ENCODE measurements at regions not wholly inside any gene's neighbourhood (a gene's known extent, or its start where the extent isn't known, plus 50 kb on each side); places are given as distances from the start of the nearest gene placed in this dataset.
"Not testable (repeated sequence)": the region's sequence is repeated elsewhere in the genome, so short reads cannot be mapped to it uniquely, and the experiment has no call there.

DNA sequence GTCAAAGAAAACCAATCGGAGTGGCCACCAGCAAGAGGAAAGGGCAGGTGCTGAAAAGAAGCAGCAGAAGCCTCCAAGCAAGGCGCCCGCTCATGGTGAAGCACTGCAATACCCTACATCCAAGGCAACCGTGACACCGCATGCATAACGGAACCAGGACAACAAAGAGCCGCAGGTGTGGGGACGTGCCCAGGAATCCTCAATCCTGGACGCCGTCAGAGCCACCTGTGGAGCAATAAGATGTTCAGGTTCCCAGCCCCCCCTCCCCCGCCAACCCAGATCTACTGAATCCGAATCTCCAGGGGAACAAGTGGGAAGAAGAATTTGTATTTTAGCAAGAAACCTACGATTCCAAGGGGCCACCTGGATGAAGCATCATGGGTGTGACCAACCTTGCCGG, 70.8 kb downstream of the SHANK2 start:
- DNase-seq = no peak

DNA sequence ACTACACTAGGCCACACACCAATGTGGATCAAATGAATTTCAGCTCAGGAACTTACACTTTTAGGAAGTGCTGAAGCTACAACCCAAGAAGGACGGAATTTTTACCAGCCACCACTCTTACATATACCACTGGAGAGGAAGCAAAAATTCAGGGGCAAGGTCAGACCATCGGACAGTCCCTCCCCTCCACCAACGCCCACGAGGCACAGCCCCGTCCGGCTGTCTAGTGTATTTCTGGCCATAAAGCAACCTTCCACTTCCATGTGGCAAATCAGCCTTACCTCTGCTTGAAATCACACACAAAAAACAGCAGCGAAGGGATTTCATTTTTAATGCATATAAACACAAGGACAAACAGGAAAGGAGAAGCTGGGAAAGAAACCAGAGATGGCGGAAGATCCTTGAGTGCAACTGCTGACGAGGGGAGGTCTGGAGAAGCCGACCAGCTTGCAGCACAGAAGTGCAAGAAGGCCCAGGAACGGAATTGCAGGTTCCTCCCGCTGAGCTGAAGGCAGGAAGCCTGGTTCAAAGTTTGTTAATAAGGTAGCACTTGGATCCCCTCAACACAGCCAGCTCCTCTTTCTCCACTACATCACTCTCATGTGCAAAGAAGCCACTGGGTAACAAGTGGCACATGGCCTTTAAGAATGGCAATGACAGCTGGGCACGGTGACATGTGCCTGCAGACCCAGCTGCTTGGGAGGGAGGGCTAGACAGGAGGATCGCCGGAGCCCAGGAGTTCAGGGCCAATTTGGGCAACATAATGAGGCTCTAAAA, 71.5 kb downstream of the SHANK2 start:
- no peak for DNase-seq

DNA sequence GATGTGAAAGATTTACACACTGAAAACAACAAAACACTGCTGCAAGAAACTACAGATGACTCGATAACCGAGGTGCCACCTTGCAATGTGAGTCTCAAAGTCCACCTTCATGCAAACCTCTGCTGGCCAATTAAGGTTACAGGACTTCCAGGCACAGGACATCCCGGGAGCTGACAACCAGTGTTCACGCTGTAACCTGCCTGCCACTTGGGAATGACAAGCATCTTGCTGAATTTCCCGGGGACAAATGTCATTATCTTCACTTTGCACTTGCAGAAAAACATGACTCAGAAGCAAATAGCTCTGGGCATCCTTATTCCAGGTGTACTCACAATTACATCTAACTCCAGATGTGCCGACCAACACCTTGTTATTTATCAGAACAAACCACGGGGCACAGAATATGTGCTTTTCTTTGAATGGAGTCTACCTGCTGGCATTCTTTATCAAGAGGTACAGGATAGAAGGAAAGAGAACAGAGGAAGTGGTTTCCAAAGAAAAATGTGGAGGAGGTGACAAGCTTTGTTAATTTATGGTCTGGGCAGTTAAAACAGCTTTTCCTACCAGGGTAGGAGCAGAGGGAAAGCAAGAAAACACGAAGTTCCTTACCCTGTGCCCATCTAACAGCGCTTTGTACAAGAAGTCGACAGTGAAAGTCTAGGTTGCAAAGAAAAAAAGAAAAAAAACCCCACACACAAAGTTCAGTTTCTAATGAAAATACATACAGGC, 72.3 kb downstream of the SHANK2 start:
- DNase-seq = no peak

GRCh38 chr11:71178076-71178475, 74.3 kb downstream of the SHANK2 start:
- DNase-seq = no peak

DNA sequence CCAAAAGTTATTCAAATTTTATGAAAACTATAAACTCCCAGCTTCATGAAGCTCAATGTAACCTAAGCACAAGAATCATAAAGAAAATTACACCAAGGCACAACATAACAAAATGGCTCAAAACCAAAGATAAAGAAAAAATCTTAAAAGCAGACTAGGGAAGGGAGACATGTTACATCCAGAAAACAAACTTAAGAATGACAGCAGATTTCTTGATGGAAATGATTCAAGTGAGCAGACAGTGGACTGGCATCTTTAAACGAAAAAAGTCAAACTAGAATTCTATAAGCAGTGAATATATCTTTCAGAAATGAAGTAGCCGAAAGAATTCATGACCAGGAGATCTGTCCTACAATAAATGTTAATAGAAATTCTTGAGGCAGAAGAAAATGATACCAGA, 75.6 kb downstream of the SHANK2 start:
- DNase-seq = no peak

- DNase-seq = no peak
These were observed 78.7 kb downstream of the SHANK2 start for GRCh38 chr11:71173709-71174108.

GRCh38 chr11:71172680-71173079, 79.7 kb downstream of the SHANK2 start:
- DNase-seq = no peak

DNA sequence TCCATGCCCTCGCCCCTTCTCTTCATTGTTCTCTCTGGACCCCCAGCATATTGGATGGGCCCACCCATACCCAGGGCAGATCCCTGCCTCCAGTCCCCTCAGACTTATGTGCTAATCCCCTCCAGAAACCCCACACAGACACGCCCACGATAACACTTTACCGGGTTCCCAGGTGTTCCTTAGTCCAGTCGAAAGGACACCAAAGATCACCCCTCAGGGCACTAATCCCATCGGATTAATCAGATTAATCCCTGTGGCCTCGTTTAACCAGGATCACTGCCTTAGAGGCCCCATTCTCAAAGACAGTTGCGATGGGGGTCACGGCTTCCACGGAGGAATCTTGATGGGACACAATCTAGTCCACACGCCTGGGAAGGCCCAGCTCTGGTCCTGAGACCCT, 80.8 kb downstream of the SHANK2 start:
- DNase-seq = no peak

GRCh38 chr11:71170624-71171423, 81.6 kb downstream of the SHANK2 start:
- no peak for DNase-seq

- no peak for DNase-seq
These were observed 83.1 kb downstream of the SHANK2 start for GRCh38 chr11:71169313-71169712.

DNA sequence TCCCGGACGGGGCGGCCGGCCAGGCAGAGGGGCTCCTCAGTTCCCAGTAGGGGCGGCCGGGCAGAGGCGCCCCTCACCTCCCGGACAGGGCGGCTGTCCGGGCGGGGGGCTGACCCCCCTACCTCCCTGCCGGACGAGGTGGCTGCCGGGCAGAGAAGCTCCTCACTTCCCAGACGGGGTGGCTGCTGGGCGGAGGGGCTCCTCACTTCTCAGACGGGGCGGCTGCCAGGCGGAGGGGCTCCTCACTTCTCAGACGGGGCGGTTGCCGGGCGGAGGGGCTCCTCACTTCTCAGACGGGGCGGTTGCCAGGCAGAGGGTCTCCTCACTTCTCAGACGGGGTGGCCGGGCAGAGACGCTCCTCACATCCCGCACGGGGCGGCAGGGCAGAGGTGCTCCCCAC, 84.6 kb downstream of the SHANK2 start:
- DNase-seq = not testable (repeated sequence)

- DNase-seq = no peak
These were observed 86.6 kb downstream of the SHANK2 start for GRCh38 chr11:71165771-71166170.

DNA sequence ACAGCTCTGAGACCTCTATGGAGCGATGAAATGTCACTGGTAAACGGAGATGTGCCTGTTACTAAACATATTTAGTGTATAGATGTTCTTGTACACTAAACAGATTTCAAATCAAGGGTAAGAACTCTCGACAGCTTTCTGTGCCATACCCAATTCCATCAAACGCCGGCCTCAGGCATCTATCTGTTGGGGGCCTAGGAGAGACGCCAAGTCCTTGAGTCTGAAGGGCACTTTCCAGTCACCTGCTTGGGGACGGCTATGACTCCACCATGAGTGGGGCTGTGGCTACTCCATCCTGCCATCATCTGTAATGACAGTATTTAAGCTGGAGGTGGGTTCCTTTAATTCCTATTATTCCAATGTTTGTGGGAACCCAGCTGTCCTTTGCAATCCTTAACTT, 87.8 kb downstream of the SHANK2 start:
- DNase-seq = no peak

- no peak for DNase-seq
These were observed 88.2 kb downstream of the SHANK2 start for GRCh38 chr11:71164186-71164585.

- DNase-seq = no peak
These were observed 89.0 kb downstream of the SHANK2 start for GRCh38 chr11:71163371-71163770.

DNA sequence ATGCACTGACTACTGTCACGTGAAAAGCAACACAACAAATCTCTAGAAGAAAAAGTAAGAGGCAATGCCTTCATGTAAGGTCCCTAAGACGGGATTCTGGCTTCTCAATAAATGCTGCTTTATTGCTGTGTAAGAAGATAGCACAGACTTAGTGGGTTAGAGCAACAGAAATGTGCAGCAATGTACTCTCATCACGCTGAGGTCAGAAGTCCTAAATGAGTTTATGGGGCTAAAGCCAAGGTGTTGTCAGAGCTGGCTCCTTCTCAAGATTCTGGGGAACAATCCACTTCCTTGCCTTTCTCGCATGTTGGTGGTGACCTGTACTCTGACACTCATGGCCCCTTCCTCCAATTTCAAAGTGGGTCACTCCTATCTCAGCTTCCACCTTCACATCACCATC, 93.4 kb downstream of the SHANK2 start:
- no peak for DNase-seq

DNA sequence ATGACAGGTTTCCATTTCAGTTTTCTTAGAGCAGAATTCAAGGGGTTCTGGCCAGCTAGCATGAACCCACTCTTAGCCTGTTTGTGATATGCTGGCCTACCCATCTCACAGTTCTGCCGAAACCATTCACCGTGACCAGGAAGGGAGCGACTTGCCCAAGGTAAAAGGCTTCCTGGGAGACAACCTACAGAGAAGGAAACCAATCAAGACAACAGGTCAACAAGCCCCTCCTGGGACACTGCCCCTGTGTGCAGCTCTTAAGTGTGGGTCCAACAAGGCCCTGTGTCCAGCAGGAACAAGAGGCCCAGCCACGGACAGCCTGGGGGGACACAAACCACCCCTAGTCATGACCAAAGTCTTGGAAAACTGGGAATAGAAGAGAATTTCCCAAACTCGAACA, 94.7 kb downstream of the SHANK2 start:
- not testable (repeated sequence) for DNase-seq

- DNase-seq = no peak
These were observed 96.1 kb downstream of the SHANK2 start for GRCh38 chr11:71156301-71156700.

- DNase-seq = no peak
These were observed 96.5 kb downstream of the SHANK2 start for GRCh38 chr11:71155846-71156245.

GRCh38 chr11:71154261-71154805, 98.0 kb downstream of the SHANK2 start:
- no peak for DNase-seq

DNA sequence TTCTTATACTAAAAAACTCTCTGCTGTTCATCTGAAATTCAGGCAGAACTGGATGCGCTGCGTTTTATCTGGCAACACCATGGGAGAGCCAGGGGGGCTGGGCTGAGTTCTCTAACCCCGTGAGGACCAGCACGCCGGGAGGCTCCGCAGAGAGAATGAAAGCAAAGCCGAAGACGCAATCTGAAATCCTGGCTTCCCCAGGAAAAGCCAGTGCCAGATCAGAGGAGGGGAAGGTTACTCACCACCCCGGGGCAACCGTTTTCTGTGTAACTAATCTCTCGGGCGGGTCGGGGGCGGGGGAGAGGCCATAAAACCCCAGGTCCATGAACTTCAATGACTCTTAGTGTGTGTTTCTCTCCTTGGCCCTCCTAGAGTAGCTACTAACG, 99.4 kb downstream of the SHANK2 start:
- no peak for DNase-seq

- not testable (repeated sequence) for DNase-seq
These were observed 99.9 kb downstream of the SHANK2 start for GRCh38 chr11:71152312-71153004.

DNA sequence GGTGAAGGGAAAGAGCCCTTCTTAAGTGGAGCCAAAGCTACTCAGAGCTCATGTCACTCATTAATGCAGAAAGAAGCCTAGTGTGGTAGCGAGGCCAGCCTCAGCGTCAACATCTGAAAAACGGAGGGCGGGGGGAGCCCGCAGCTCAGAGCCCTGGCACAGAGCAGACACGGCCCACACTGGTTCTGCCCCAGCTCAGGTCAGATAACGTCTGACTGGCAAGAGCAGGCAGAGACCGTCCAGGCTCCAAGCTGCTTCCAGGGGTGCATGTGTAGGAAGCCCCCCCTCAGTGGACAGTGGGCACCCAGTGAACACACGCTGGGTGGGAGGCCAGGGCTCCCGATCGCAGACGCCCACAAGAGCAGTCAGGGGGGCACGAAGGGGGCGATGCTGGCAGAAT, 100.8 kb downstream of the SHANK2 start:
- DNase-seq = no peak
